OCI-LY3 (cell line): ENCODE measurements at regions not wholly inside any gene's neighbourhood (a gene's known extent, or its start where the extent isn't known, plus 50 kb on each side); places are given as distances from the start of the nearest gene placed in this dataset.

Source experiments
- H2AFZ ChIP-seq: fragments of 200-600, 300-600 bp; shearing (Covaris generic); 2 replicates; pipeline ENCODE4 v1.6.0; 2014; ENCODE audit warnings: antibody characterized with exemption, low read depth, low read length
- H3K27ac ChIP-seq: fragments of 200-600, 300-600 bp; sonication (generic); 2 replicates; pipeline ENCODE4 v1.5.1; 2014; ENCODE audit warnings: mild to moderate bottlenecking, low read length, moderate library complexity, mixed read lengths
- H3K27me3 ChIP-seq: fragments of 200-600, 300-600 bp; sonication (generic); 2 replicates; pipeline ENCODE4 v1.6.1; 2014; ENCODE audit warnings: low read depth, low read length, mixed read lengths
- H3K36me3 ChIP-seq: fragments of 200-600, 300-600 bp; sonication (generic); replicated peaks from 2 replicates; pipeline ENCODE3; 2014; ENCODE audit warnings: low read depth, low read length, mixed read lengths
- H3K4me1 ChIP-seq: fragments of 300-600, 200-600 bp; sonication (generic); 2 replicates; pipeline ENCODE4 v1.6.1; 2014; ENCODE audit warnings: low read length, mixed read lengths
- H3K4me2 ChIP-seq: fragments of 200-600, 300-600 bp; sonication (generic); 2 replicates; pipeline ENCODE4 v1.6.1; 2014; ENCODE audit warnings: low read length, mixed read lengths
- H3K4me3 ChIP-seq: fragments of 300-600, 200-600 bp; sonication (generic); 2 replicates; pipeline ENCODE4 v1.5.1; 2014; ENCODE audit warnings: antibody characterized with exemption, mild to moderate bottlenecking, low read length, moderate library complexity
- H3K79me2 ChIP-seq: fragments of 300-600, 200-600 bp; shearing (Covaris generic); 2 replicates; pipeline ENCODE4 v1.6.1; 2014; ENCODE audit warnings: mild to moderate bottlenecking, low read length, mixed read lengths
- H3K9ac ChIP-seq: fragments of 300-600, 200-600 bp; shearing (Covaris generic); 2 replicates; pipeline ENCODE4 v1.6.0; 2014; ENCODE audit warnings: mild to moderate bottlenecking, low read length, moderate library complexity
- H3K9me3 ChIP-seq: fragments of 200-600, 300-600 bp; shearing (Covaris generic); 2 replicates; pipeline ENCODE4 v1.6.1; 2014; ENCODE audit warnings: low read length, mixed read lengths; ENCODE audit not compliant: insufficient read depth
- H4K20me1 ChIP-seq: fragments of 200-600, 300-600 bp; sonication (generic); 2 replicates; pipeline ENCODE4 v1.6.1; 2016; ENCODE audit warnings: low read length, mixed read lengths; ENCODE audit not compliant: insufficient read depth
- CTCF ChIP-seq: fragments of 200-600, 300-600 bp; sonication (generic); IDR thresholded peaks from 2 replicates; pipeline ENCODE4 v1.5.1; 2014; ENCODE audit warnings: antibody characterized with exemption, low read length, low read depth
- EZH2phosphoT487 ChIP-seq: fragments of 200-600 bp; shearing (Covaris generic); IDR thresholded peaks from 2 replicates; pipeline ENCODE4 v1.6.1; 2018; ENCODE audit warnings: antibody characterized with exemption, mixed run types, low read depth

- no peak overlapping the region for H3K27ac ChIP-seq
- TF ChIP-seq CTCF (no peak), EZH2phosphoT487 (no peak)
- H4K20me1 ChIP-seq = no peaks in the 10 kb centered on the region
- no peak overlapping the region for H2AFZ ChIP-seq
- H3K9ac ChIP-seq = no peak overlapping the region
- H3K27me3 ChIP-seq = no peaks in the 10 kb centered on the region
- H3K79me2 ChIP-seq = no peaks in the 10 kb centered on the region
- no peaks in the 10 kb centered on the region for H3K9me3 ChIP-seq
- H3K4me3 ChIP-seq = no peak overlapping the region
- H3K36me3 ChIP-seq = no peaks in the 10 kb centered on the region
- no peak overlapping the region for H3K4me2 ChIP-seq
- no peaks in the 10 kb centered on the region for H3K4me1 ChIP-seq
Measured at GRCh38 chr7:22921386-22922086, 92.4 kb downstream of the HYCC1 start.

GRCh38 chr7:22920672-22921071, 93.3 kb downstream of the HYCC1 start:
- no peaks in the 10 kb centered on the region for H3K79me2 ChIP-seq
- no peaks in the 10 kb centered on the region for H3K4me1 ChIP-seq
- H3K9ac ChIP-seq = no peak overlapping the region
- TF ChIP-seq CTCF = no peak
- TF ChIP-seq EZH2phosphoT487 = no peak
- H2AFZ ChIP-seq = no peak overlapping the region
- H3K27ac ChIP-seq = no peak overlapping the region
- no peaks in the 10 kb centered on the region for H3K9me3 ChIP-seq
- H3K27me3 ChIP-seq = no peaks in the 10 kb centered on the region
- no peaks in the 10 kb centered on the region for H4K20me1 ChIP-seq
- no peak overlapping the region for H3K4me3 ChIP-seq
- no peak overlapping the region for H3K4me2 ChIP-seq
- H3K36me3 ChIP-seq = no peaks in the 10 kb centered on the region

- H3K9me3 ChIP-seq = no peaks in the 10 kb centered on the region
- H3K9ac ChIP-seq = no peak overlapping the region
- H4K20me1 ChIP-seq = no peaks in the 10 kb centered on the region
- TF ChIP-seq CTCF = no peak
- no peak for TF ChIP-seq EZH2phosphoT487
- no peak overlapping the region for H3K4me2 ChIP-seq
- no peaks in the 10 kb centered on the region for H3K79me2 ChIP-seq
- H2AFZ ChIP-seq = no peak overlapping the region
- H3K4me3 ChIP-seq = no peak overlapping the region
- H3K36me3 ChIP-seq = no peaks in the 10 kb centered on the region
- H3K27ac ChIP-seq = no peak overlapping the region
- no peaks in the 10 kb centered on the region for H3K4me1 ChIP-seq
- H3K27me3 ChIP-seq = no peaks in the 10 kb centered on the region
Measured at GRCh38 chr7:22913158-22913557, 90.5 kb upstream of the TOMM7 start.

- H3K36me3 ChIP-seq = no peaks in the 10 kb centered on the region
- H3K9ac ChIP-seq = no peak overlapping the region
- H3K4me2 ChIP-seq = no peak overlapping the region
- no peak overlapping the region for H3K27ac ChIP-seq
- no peak overlapping the region for H2AFZ ChIP-seq
- no peaks in the 10 kb centered on the region for H3K4me1 ChIP-seq
- no peaks in the 10 kb centered on the region for H3K9me3 ChIP-seq
- no peak overlapping the region for H3K4me3 ChIP-seq
- TF ChIP-seq CTCF (no peak), EZH2phosphoT487 (no peak)
- H3K27me3 ChIP-seq = no peaks in the 10 kb centered on the region
- H4K20me1 ChIP-seq = no peaks in the 10 kb centered on the region
- no peaks in the 10 kb centered on the region for H3K79me2 ChIP-seq
Measured at GRCh38 chr7:22911889-22912288, 89.2 kb upstream of the TOMM7 start.
